Mucosa of rectum (tissue), 2 donors: ENCODE measurements at regions not wholly inside any gene's neighbourhood (a gene's known extent, or its start where the extent isn't known, plus 50 kb on each side); places are given as distances from the start of the nearest gene placed in this dataset.
A peak's percentile ranks its signal among the peaks of the same experiment; 100 is the strongest.

Experiments used
- H3K27ac ChIP-seq, 2 donors: one replicate each; pipeline ENCODE4 v1.7.0; 2013; ENCODE audit warnings: inconsistent platforms in 2 of 2, low read depth in 2 of 2, low read length in 2 of 2
- H3K27me3 ChIP-seq, 2 donors: one replicate each; pipeline ENCODE4 v1.7.0; 2013; ENCODE audit warnings: low read length in 2 of 2; ENCODE audit not compliant: control insufficient read depth in 2 of 2, insufficient read depth in 2 of 2
- H3K36me3 ChIP-seq, 2 donors: one replicate each; pipeline ENCODE4 v1.7.0; 2013; ENCODE audit warnings: low read length in 2 of 2; ENCODE audit not compliant: control insufficient read depth in 2 of 2, insufficient read depth in 2 of 2
- H3K4me1 ChIP-seq, 2 donors: one replicate each; pipeline ENCODE4 v1.7.0; 2013; ENCODE audit warnings: low read length in 2 of 2, mild to moderate bottlenecking in 1 of 2; ENCODE audit not compliant: control insufficient read depth in 2 of 2, insufficient read depth in 2 of 2
- H3K4me3 ChIP-seq, 2 donors: one replicate each; pipeline ENCODE4 v1.7.0; 2013; ENCODE audit warnings: low read length in 2 of 2
- H3K9ac ChIP-seq, 2 donors: one replicate each; pipeline ENCODE4 v1.7.0; 2013; ENCODE audit warnings: low read length in 2 of 2, low read depth in 1 of 2, mild to moderate bottlenecking in 1 of 2
- H3K9me3 ChIP-seq, 2 donors: one replicate each; pipeline ENCODE4 v1.7.0; 2013; ENCODE audit warnings: low read length in 2 of 2; ENCODE audit not compliant: control insufficient read depth in 2 of 2
- donor health status: healthy.
- donor health status: Normal muscosa, but diverticular disease.

DNA sequence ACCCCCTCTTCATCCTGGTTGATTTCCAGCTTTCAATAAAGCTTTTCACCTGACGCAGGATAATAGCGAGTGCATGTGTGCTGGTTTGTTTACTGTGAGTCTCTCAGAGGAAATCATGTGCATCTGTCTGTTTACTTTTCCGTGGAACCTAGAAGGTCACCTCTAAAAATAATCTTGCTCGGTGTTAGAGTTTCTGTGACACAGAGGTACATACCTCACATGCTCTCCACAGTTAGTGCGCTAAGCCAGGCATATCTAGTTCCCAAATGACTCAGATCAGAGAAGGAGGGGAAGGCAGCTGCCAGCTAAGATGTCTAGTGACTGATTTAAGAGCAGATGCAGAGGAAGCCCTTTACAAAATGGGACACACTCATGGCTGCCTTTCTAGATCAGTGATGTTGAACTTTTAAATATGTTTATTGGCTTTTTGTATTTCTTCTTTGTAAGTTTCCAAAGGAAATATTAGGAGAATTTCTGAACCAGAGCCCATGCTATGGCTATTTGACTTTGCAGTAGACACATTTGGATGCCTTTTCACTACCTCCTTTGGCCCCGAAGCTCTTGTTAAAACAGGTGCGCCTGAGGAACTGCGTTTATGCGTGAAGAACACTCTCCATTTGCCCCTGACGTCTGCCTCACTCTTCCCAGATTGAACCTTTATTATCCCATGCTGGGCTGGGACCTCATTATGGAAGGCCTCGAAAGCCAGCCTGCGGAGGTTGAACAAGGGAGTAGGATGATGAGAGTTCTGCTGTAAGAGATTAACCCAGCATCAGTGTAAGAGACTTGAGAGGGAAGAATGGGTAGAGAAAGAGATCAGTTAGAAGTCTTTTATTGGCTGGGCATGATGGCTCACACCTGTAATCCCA lies 145.6 kb downstream of the FAM161A start:
- no peaks in the 10 kb centered on the region for H3K36me3 ChIP-seq
- no peaks in the 10 kb centered on the region for H3K4me1 ChIP-seq
- H3K9ac ChIP-seq: no peak overlapping the region
- H3K9me3 ChIP-seq: no peaks in the 10 kb centered on the region
- no peak overlapping the region for H3K27ac ChIP-seq
- H3K27me3 ChIP-seq: no peaks in the 10 kb centered on the region
- no peak overlapping the region for H3K4me3 ChIP-seq

DNA sequence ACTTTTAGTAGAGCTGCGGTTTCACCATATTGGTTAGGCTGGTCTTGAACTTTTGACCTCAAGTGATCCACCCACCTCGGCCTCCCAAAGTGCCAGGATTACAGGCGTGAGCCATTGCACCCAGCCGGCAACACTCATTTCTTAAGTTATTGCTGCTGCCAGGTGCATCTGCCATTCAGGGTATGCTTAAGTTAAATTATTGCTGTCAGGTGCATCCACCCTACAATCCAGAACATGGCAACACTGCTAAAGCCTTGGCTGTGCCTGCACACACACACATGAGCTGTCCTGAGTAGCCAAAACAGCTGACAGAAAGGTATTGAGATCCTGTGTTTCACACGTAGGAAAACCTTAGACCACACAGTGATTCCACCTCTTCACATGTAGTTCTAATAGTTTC lies 148.2 kb downstream of the FAM161A start:
- H3K9me3 ChIP-seq: no peaks in the 10 kb centered on the region
- H3K27me3 ChIP-seq: no peaks in the 10 kb centered on the region
- H3K27ac ChIP-seq: no peak overlapping the region
- no peak overlapping the region for H3K9ac ChIP-seq
- H3K4me1 ChIP-seq: no peaks in the 10 kb centered on the region
- no peaks in the 10 kb centered on the region for H3K36me3 ChIP-seq
- H3K4me3 ChIP-seq: no peak overlapping the region

DNA sequence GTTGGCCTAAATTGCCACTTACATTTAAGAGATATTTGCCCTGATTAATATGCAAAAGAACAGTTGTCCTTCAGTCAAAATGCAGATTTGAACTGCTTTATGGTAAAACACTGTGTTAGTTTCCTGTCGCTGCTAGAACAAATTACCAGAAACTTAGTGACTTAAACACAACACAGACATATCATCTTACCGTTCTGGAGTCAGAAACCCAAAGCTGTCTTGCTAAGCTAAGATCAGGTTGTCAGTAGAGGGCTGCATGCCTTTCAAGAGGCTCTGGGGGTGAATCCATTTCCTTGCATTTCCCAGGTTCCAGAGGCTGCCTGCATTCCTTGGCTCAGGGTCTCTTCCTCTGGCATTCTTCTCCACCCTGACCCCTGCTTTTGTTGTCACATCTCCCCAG lies 149.5 kb downstream of the FAM161A start:
- Histone ChIP-seq H3K9me3 (no peaks in the 10 kb centered on the region), H3K9ac (no peak overlapping the region), H3K27me3 (no peaks in the 10 kb centered on the region), H3K27ac (no peak overlapping the region), H3K36me3 (no peaks in the 10 kb centered on the region), H3K4me3 (no peak overlapping the region), H3K4me1 (no peaks in the 10 kb centered on the region)

DNA sequence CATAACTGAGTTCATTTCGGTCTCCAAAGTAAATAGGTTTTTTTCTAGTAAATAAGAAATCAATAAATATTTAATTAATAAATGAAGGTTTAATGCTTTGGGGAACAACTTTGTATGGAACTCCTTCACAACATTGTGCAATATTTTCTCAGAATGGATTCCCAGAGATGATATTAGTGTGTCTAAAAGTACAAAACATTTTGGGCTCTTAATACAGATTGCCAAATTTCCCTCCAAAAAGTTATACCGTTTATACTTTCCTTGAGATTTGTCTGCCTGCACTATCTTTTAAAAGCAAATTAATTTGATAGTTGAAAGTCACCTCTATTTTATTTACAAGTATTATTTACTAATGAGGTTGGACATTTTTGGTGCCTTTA lies 151.8 kb downstream of the FAM161A start:
- H3K27ac ChIP-seq: no peak overlapping the region
- no peaks in the 10 kb centered on the region for H3K36me3 ChIP-seq
- no peaks in the 10 kb centered on the region for H3K27me3 ChIP-seq

DNA sequence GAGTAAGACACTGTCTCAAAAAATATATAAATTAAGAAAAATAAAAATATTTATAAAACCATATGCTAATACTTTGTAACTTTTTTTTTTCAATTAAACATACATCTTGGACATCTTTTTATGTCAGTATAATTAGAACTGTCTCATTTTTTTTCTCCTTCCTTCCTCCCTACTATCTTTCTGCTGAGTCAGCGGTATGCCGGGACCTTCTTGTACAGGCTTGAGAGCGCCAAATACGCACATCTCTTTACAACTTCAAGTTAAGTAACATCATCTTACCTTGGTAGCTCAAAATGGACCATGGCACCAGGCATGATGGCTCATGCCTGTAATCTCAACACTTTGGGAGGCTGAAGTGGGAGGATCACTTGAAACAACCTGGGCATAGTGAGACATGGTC lies 153.4 kb downstream of the FAM161A start:
- H3K4me1 ChIP-seq: no peaks in the 10 kb centered on the region
- no peaks in the 10 kb centered on the region for H3K9me3 ChIP-seq
- no peak overlapping the region for H3K4me3 ChIP-seq
- H3K27me3 ChIP-seq: no peaks in the 10 kb centered on the region
- no peak overlapping the region for H3K27ac ChIP-seq
- no peaks in the 10 kb centered on the region for H3K36me3 ChIP-seq
- no peak overlapping the region for H3K9ac ChIP-seq

More for the DNA sequence above, 151.8 kb downstream of the FAM161A start:
- Histone ChIP-seq H3K4me1 (no peaks in the 10 kb centered on the region), H3K4me3 (no peak overlapping the region), H3K9ac (no peak overlapping the region), H3K9me3 (no peaks in the 10 kb centered on the region)

DNA sequence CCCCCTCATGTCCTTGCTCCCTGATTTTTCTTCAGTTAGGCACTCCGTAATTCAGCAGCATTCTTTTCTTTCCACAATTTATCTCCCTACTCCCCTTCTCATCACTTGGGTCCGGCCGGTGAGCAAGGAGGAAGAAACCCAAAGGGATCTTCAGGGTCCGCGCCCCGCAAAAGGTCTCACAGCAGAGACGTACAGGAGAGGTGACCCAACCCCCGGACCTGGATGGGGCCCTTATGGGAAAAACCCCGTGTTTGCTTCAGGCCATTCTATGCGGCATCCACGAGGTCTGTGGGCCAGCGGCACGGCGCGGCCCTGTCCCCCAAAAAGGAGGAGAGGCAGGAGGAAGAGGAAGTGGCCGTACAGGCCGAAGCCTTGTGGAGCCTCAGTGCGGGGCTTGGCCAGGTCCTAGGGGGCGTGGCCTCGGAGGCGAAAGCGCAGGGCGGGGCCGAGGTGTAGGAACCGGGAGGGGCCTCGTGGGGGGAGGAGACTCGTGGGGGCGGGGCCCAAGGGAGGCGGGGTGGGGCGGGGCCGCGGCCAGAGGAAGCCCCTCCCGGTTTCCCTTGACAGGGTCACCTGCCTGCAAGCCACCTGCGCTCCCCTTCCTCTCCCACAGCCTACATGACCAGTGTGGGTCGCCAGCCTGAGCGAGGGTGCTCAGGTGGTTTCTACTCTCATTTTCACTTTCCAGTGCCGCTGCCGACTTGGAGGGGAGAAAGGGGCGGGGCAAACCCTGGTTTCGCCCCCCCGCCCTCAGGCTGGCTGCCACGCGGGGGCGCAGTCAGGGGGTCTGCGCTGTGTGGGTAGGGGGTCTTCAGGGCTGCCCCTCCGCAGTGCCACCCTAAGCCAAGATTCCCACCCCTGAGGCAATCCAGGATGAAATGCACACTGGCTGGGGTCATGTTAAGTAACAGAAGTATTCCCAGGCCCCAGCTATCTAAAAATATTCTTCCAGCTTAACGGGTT lies 156.4 kb upstream of the XPO1 start:
- Histone ChIP-seq H3K9me3 (no peaks in the 10 kb centered on the region), H3K4me3 (peak overlapping the region; percentile 86 to 95), H3K4me1 (peaks cover 6 to 8% of the 10 kb centered on the region in 2 donors), H3K36me3 (no peaks in the 10 kb centered on the region), H3K27me3 (no peaks in the 10 kb centered on the region), H3K9ac (peak overlapping the region; percentile 77 to 80), H3K27ac (peak overlapping the region; percentile 64 to 76)

DNA sequence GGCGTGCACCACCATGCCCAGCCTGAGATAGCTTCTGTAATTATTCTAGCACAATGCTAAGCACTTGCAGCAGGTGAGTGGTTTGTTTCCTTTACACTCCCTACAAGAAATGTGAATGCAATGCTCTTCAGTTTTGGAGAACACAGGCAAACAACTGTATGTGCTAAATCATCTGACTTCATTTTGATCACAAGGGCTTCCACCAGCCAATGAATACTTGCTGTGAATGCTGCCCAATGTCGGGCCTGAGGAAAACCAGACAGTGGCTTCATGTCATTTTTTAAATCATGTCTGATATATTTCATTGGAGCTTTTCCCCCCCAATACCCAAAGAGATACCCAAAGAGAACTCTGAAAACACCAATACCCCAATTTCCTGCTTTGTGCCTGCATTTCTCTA lies 155.6 kb upstream of the XPO1 start:
- Histone ChIP-seq H3K36me3 (no peaks in the 10 kb centered on the region), H3K4me1 (peaks cover 6 to 8% of the 10 kb centered on the region in 2 donors), H3K27ac (peak overlapping the region in 1 of 2 donors; percentile 76), H3K4me3 (peak overlapping the region; percentile 86 to 95), H3K9ac (no peak overlapping the region), H3K27me3 (no peaks in the 10 kb centered on the region), H3K9me3 (no peaks in the 10 kb centered on the region)

DNA sequence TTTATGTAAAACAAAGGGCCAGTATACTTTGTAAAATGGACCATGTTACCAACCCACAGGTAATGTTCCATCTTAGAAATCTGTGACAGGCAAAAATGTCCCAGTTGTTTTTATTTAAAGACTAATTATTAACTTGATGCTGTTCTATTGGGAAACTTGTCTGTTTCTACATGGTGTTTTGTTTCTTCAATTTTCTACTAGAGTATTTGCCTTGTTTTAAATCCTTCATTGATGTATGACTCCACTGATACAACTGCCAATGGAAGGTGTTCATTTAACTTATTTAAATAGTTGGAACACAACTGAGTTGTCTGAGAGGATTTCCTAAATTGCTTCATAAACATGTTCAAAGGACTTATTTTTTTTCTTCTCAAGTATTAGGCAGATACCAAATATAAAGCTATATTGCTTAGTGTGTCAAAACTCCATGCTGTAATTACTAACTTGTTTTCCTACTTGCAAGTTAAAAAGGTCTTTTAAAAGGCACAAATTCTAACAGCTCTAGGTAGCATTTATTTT lies 152.0 kb upstream of the XPO1 start:
- Histone ChIP-seq H3K4me3 (no peak overlapping the region), H3K9me3 (no peaks in the 10 kb centered on the region), H3K27me3 (no peaks in the 10 kb centered on the region), H3K4me1 (peaks cover 6 to 8% of the 10 kb centered on the region in 2 donors), H3K9ac (no peak overlapping the region), H3K27ac (no peak overlapping the region), H3K36me3 (no peaks in the 10 kb centered on the region)

DNA sequence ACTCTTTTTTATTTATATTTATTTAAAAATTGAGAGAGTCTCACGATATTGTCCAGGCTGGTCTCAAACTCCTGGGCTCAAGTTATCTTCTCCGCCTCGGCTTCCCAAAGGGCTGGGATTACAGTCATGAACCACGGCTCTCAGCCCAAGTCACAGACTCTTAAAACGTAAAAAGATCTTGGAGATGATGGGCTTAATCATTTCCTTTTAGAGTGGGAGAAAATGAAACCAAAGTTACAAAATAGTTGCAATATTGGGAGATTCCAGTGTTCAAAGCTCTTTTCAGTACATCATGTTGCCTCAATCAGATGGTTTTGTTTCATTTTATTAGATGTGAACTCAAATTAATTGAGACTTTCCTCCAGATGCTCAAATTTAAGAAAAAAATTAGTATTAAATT lies 151.4 kb upstream of the XPO1 start:
- peaks cover 6% of the 10 kb centered on the region in 2 donors for H3K4me1 ChIP-seq
- H3K4me3 ChIP-seq: no peak overlapping the region
- H3K9me3 ChIP-seq: no peaks in the 10 kb centered on the region
- no peak overlapping the region for H3K27ac ChIP-seq
- H3K9ac ChIP-seq: no peak overlapping the region
- H3K27me3 ChIP-seq: no peaks in the 10 kb centered on the region
- no peaks in the 10 kb centered on the region for H3K36me3 ChIP-seq
